Natural killer cell treated with Interleukin-12 subunit alpha and Interleukin-12 subunit beta and Interleukin-15 and Interleukin-18, amount 100 ng/mL, for 72 hours (primary cell): ENCODE measurements at regions not wholly inside any gene's neighbourhood (a gene's known extent, or its start where the extent isn't known, plus 50 kb on each side); places are given as distances from the start of the nearest gene placed in this dataset.
A peak's percentile ranks its signal among the peaks of the same experiment; 100 is the strongest.

Source experiments
- ATAC-seq, 2 donors: fragments of 150-1000 bp; cut with Tn5 transposase in 1 of 2; sonication (Bioruptor Pico), chemical (Tn5 transposase) in 1 of 2; 2 replicates each; pipeline ENCODE4 v1.10.0; 2021
- DNase-seq: peaks from one replicate; pipeline ENCODE4 v3.0.0; 2022; ENCODE audit warnings: low spot score
- H3K27ac Mint-ChIP-seq, 2 donors: 1 replicate in 1 of 2; 2 replicates in 1 of 2; pipeline ENCODE4 v1.8.0; 2022; ENCODE audit warnings: mixed read lengths in 2 of 2, mild to moderate bottlenecking in 1 of 2, moderate library complexity in 1 of 2
- H3K27me3 Mint-ChIP-seq, 2 donors: 1 replicate in 1 of 2; 2 replicates in 1 of 2; pipeline ENCODE4 v1.8.0; 2022; ENCODE audit warnings: mixed read lengths in 2 of 2
- H3K36me3 Mint-ChIP-seq: one replicate; pipeline ENCODE4 v1.8.0; 2022; ENCODE audit warnings: mixed read lengths
- H3K4me1 Mint-ChIP-seq, 2 donors: 1 replicate in 1 of 2; 2 replicates in 1 of 2; pipeline ENCODE4 v1.8.0; 2022; ENCODE audit warnings: low read depth in 2 of 2, mixed read lengths in 2 of 2, mild to moderate bottlenecking in 1 of 2
- H3K4me3 Mint-ChIP-seq: one replicate; pipeline ENCODE4 v1.8.0; 2022; ENCODE audit warnings: mixed read lengths
- H3K9me3 Mint-ChIP-seq: 2 replicates; pipeline ENCODE4 v1.8.0; 2022; ENCODE audit warnings: mixed read lengths

DNA sequence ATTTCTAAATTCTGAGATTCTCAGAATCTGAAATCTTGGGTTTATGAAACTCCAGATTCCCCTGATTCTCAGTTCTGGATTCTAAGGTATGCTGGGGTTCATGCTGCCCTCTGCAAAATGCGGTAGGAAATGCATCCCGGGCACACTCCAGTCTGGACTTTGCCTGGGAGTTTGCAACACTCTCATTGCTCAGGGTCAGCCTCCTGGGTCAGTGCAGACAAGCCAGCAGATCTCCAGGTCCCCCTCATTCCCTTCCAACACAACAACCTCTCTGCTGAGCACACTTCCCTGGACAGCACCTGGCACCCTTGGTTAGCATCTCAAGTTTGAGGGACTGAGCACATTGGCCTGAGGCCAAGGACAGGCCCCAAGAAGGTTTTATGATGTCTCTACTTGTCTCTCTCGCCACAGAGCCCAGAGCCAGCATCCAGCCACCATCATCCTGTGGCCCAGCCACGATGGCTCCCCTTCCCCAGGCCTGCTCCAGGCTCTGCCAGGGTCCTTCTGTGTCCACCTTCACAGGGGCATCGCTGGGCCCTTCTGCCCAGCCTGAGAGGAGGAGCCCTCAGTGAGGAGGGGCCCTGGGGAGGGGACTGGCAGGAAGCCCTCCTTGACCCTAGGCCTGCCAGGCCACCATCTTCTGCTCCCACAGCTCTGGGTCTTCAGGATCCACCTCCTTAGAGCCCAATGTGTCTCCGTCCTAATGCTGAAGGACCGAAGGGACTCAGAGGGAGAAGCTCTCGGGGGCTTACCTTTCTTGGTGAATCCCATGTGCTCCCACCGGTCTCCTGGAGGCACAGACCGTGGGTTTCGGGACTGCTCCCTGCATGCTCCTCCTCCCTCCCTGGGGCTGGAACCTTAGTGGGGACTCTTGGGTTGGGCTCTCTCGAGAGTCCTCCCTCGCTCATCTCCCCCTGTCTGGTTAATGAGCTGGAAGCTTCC, 550.7 kb downstream of the PTPRU start:
- no peaks in the 10 kb centered on the region for H3K9me3 Mint-ChIP-seq
- H3K27me3 Mint-ChIP-seq = peaks cover 12 to 19% of the 10 kb centered on the region in 2 donors
- ATAC-seq (no peak), DNase-seq (no peak)
- H3K27ac Mint-ChIP-seq = peak overlapping the region in 1 of 2 donors; percentile 78
- H3K4me3 Mint-ChIP-seq = no peak overlapping the region
- no peaks in the 10 kb centered on the region for H3K36me3 Mint-ChIP-seq
- peaks cover 0 to 5% of the 10 kb centered on the region in 2 donors for H3K4me1 Mint-ChIP-seq

DNA sequence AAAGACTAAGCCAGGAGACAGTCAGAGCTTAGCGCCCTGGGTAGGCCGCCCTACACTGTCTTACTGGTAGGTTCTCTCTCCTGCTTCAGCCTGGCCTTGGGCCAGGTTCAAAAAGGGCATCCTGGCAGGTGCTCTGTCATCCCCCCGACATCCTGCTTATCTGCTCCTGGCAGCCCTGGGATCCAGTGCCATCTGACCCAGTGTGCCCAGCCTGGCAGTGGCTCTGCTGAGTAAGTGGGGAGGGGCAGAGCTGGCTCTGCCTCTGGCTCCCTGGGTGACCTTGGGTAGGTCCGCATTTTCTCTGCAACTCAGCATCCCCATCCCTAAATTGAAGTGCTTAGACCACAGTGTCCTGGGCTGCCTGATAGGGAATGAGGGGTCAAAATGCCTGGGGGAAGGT, 549.9 kb downstream of the PTPRU start:
- Mint-ChIP-seq H3K27ac (no peak overlapping the region), H3K4me1 (peaks cover 0 to 5% of the 10 kb centered on the region in 2 donors), H3K36me3 (no peaks in the 10 kb centered on the region), H3K27me3 (peaks cover 17 to 19% of the 10 kb centered on the region in 2 donors), H3K4me3 (no peak overlapping the region), H3K9me3 (no peaks in the 10 kb centered on the region)
- DNase-seq = no peak
- no peak for ATAC-seq

DNA sequence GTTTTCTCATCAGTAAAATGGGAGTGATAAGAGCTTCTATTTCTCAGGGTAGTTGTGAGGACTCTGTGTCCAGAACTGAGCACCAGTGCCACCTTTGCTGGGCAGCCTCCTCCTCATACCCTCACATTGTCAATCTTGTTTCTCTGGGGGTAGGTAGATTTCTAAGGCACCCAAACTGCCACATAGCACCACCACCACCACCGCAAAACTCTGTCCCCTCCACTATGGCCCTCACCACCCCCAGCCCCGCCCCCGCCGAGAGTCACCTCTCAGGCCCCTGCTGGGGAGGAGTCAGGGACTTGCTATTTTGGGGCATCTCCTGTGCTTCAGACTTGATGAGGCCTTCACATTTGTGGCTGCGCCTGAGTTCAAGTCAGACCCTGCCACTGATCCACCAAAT, 549.2 kb downstream of the PTPRU start:
- Mint-ChIP-seq H3K4me3 (no peak overlapping the region), H3K36me3 (no peaks in the 10 kb centered on the region), H3K27ac (peak overlapping the region in 1 of 2 donors; percentile 73), H3K27me3 (peaks cover 19% of the 10 kb centered on the region in 2 donors), H3K4me1 (peaks cover 0 to 5% of the 10 kb centered on the region in 2 donors), H3K9me3 (no peaks in the 10 kb centered on the region)
- DNase-seq = no peak
- ATAC-seq = no peak

DNA sequence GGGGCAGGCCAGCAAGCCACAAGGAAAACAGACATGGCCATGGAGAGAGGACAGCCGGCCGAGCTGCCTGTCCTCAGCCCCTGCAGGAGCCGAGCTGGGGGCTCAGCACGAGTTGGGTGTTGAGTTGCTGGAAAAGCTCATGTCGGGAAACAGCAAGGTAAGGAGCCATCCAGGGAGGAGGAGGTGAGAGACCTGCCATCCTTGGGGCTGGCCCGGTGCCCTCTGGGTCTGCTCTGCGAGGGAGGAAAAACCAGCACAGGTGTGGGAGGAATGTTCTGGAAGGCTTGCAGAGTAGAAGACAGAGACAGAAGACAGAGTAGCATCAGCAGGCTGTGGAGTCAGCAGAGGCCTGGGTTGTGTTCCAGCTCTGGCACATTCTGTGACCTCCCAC, 548.8 kb downstream of the PTPRU start:
- H3K27ac Mint-ChIP-seq = peak overlapping the region in 1 of 2 donors; percentile 73
- H3K4me1 Mint-ChIP-seq = peaks cover 0 to 5% of the 10 kb centered on the region in 2 donors
- H3K36me3 Mint-ChIP-seq = no peaks in the 10 kb centered on the region
- H3K27me3 Mint-ChIP-seq = peaks cover 16 to 17% of the 10 kb centered on the region in 2 donors
- DNase-seq (no peak), ATAC-seq (no peak)
- no peaks in the 10 kb centered on the region for H3K9me3 Mint-ChIP-seq
- H3K4me3 Mint-ChIP-seq = no peak overlapping the region

DNA sequence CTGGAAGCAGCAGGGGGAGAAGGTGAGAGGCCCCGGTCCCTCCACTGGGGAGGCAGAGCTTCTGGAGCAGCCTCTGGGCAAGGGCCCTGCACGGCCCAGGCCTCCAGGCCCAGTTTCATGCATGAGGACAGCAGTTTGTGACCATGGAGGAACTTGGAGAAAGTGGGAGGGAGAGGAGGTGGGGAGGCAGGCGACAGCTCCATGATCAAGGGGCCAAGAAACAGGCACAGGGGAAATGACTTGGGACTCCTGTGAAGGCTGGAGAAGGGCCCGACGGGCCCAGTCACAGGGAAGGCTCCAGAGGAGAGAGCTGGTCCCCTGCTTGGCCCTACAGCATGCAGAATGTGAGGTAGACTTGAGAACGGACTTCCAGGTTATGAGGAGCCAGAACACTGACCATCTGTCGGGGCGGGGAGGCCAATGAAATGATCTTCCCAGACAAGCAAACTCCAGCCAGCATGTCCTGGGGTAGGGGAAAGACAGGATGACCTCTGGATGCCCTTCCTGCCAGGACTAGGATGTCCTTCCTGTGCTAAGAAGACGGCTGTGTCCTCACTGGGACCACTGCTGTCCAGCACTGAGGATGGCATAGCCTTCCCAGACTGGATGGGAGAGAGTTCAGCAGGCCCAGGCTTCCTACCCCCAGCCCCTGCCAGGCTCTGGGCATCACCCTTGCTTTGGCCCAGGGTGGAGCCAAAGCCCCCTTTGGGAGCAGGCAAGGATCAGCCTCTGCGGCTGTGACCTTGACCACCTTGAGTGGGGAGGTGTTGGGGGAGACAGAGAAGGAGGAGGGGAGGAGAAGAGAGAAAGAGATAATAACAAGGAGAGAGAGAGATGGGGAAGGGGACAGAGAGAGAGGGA, 548.2 kb downstream of the PTPRU start:
- Mint-ChIP-seq H3K36me3 (peaks cover under 1% of the 10 kb centered on the region), H3K4me3 (no peak overlapping the region), H3K27ac (peak overlapping the region in 1 of 2 donors; percentile 73), H3K27me3 (peaks cover 14 to 15% of the 10 kb centered on the region in 2 donors), H3K4me1 (peaks cover under 1 to 5% of the 10 kb centered on the region in 2 donors), H3K9me3 (no peaks in the 10 kb centered on the region)
- ATAC-seq = peak in 1 of 2 donors; percentile 4
- DNase-seq = no peak

DNA sequence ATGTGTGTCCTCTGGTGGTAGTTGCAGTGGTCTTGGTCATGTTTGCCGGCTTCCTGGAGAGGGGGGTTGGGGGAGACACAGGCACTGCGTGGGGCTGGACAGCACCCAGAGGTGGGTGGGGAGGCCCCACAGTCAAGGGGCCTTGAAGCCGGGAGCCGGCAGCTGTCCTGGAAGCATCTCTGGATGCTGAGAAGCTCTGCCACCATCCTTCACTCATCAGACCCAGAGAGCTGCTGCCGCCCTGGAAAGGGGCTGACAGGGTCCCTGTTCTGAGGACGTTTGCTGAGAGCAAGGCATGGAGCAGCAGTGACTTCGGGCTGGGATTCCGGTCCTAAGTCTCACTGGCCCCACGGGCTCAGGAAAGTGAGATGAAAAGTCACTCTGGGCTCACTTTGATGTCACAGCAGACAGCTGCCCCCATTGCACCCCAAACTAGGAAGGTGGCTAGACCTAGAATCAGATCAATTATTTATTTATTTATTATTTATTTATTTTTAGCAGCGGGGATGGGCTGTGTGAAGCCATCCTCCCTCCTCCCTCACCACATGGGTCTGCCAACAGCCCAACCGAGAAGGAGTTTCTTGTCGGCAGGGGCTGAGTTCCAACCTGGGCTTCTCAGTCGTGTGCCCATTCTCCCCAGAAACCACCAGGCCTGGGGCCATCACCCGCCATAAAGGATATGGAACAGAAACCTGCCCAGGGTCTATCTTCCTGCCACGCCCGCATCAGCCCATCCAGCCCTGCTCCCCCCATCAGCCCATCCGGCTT, 547.4 kb downstream of the PTPRU start:
- Mint-ChIP-seq H3K9me3 (no peaks in the 10 kb centered on the region), H3K4me1 (peaks cover 8% of the 10 kb centered on the region in 2 donors), H3K36me3 (peaks cover 4% of the 10 kb centered on the region), H3K4me3 (no peak overlapping the region), H3K27ac (no peak overlapping the region), H3K27me3 (peaks cover 19 to 23% of the 10 kb centered on the region in 2 donors)
- DNase-seq = no peak
- ATAC-seq = no peak

DNA sequence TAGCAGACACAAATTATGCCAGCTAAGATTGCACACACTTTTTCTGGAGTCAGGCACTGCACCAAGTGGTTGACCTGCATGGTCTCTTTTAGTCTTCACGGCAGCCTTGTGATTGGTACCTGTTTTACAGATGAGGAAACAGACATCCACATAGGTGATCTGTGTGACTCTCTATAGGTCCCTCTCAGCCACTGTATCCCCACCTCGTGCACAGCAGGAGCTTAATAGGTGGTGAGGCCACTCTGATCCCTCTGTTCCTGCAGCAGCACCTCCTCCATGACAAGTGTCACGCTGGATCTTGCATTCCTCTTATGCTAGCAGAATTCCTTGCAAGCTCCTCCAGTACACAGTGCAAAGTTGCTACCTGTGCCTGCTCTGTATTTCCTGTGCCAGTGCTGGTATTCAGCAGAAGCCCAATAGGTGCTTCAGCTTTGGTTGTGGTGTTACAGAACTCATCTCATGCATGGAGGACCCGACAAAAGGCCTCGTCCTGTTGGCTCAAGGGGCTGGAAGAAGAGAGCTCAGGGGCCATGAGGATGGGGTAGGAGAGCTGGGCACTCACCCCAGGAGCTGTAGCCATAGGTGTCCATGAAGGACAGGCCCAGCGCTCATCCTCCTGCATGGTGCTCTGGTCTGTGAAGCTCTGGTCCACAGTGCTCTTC, 546.7 kb downstream of the PTPRU start:
- H3K27ac Mint-ChIP-seq = no peak overlapping the region
- ATAC-seq (no peak), DNase-seq (no peak)
- peaks cover 4% of the 10 kb centered on the region for H3K36me3 Mint-ChIP-seq
- no peak overlapping the region for H3K4me3 Mint-ChIP-seq
- H3K27me3 Mint-ChIP-seq = peaks cover 16 to 30% of the 10 kb centered on the region in 2 donors
- no peaks in the 10 kb centered on the region for H3K9me3 Mint-ChIP-seq
- H3K4me1 Mint-ChIP-seq = peaks cover 10 to 12% of the 10 kb centered on the region in 2 donors

DNA sequence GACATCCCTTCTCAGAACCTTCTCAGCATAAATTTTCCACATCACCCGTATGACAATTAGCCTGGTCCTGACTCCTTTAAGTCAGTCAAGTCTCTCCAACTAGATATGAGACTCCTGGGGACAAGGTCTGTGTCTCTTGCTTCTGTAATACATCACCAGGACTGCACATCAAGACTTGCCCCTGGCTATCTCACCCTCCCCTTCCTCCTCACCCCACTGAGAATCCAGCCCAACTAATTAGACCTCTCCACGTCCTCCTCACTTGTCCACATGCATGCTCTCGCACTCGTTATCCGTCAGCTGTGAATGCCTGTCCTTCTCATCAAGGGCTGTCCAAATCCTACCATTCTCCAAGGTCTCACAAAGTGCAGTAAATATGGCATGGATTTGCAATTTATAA, 542.8 kb downstream of the PTPRU start:
- Mint-ChIP-seq H3K36me3 (peaks cover 16% of the 10 kb centered on the region), H3K4me3 (no peak overlapping the region), H3K27ac (peak overlapping the region; percentile 9 to 25), H3K27me3 (peaks cover 20 to 46% of the 10 kb centered on the region in 2 donors), H3K4me1 (peaks cover 12 to 14% of the 10 kb centered on the region in 2 donors), H3K9me3 (no peaks in the 10 kb centered on the region)
- DNase-seq = no peak
- ATAC-seq = no peak

DNA sequence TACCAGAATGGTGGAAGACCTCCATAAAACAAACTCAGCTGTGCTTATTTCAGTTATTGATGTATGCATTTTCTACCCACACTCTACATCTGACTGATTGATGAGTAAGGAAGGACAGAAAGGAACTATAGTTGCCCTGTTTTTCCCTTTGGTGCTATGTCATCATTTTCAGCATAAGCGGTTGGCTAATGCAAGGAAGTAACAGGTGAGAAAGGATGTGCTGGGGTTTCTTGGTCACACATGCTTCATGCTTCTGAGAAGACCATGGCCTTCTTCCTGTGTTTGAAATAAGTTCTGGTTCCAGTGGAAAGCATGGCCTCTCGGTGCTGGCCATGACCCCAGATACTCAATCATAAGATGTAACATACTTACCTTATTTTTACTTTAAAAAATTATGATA, 541.2 kb downstream of the PTPRU start:
- DNase-seq (no peak), ATAC-seq (peak; percentile 82 to 89)
- Mint-ChIP-seq H3K4me1 (peaks cover 12 to 14% of the 10 kb centered on the region in 2 donors), H3K27ac (peak overlapping the region; percentile 9 to 25), H3K4me3 (no peak overlapping the region), H3K36me3 (peaks cover 16% of the 10 kb centered on the region), H3K27me3 (peaks cover 22 to 58% of the 10 kb centered on the region in 2 donors), H3K9me3 (no peaks in the 10 kb centered on the region)

DNA sequence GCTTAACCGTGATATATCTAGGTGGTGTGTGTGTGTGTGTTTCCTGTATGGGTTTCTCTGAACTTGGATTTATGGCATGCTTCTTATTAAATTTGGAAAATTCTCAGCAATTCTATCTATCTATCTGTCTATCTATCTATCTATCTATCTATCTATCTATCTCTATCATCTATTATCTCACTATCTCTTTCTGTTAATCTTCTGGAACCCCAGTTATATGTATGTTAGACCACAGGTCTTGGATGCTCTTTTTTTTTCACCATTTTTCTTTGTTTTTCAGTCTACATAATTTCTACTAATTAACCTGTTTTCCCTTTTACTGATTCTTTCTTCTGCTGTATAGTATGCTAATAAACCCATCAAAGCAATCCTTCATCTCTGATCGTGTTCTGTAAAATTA, 538.0 kb downstream of the PTPRU start:
- H3K27me3 Mint-ChIP-seq = peaks cover 25 to 42% of the 10 kb centered on the region in 2 donors
- ATAC-seq (no peak), DNase-seq (no peak)
- H3K4me1 Mint-ChIP-seq = peaks cover 10 to 13% of the 10 kb centered on the region in 2 donors
- peaks cover 14% of the 10 kb centered on the region for H3K36me3 Mint-ChIP-seq
- no peaks in the 10 kb centered on the region for H3K9me3 Mint-ChIP-seq
- no peak overlapping the region for H3K27ac Mint-ChIP-seq
- no peak overlapping the region for H3K4me3 Mint-ChIP-seq

DNA sequence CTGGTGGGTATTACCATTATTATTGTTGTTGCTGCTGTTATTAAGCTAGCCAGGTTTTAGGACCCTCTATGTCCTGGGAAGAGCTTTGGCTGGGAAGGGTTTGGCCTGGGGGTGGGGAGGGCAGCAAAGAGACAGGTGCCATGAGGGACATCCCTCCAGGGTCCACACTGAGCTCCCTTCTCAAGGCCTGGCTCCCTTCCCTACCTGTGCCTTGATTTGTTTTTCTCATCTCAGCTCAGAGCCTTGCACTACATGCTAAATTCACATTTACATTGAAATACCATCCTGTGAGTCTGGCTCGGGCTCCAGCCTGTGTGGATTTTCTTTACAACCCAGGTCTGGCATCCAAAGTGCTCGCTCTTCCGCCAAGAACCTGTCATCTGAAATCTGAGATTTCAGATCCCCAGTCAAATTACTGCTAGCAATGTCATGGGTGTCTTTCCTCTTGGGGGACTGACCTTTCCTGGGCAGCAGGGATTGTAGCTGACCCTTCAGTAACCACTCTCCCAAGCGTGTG, 536.3 kb downstream of the PTPRU start:
- ATAC-seq (no peak), DNase-seq (no peak)
- peaks cover 0 to 4% of the 10 kb centered on the region in 2 donors for H3K4me1 Mint-ChIP-seq
- no peak overlapping the region for H3K4me3 Mint-ChIP-seq
- H3K27ac Mint-ChIP-seq = peak overlapping the region in 1 of 2 donors; percentile 32
- no peaks in the 10 kb centered on the region for H3K9me3 Mint-ChIP-seq
- H3K36me3 Mint-ChIP-seq = peaks cover 12% of the 10 kb centered on the region
- H3K27me3 Mint-ChIP-seq = peaks cover 29 to 35% of the 10 kb centered on the region in 2 donors

DNA sequence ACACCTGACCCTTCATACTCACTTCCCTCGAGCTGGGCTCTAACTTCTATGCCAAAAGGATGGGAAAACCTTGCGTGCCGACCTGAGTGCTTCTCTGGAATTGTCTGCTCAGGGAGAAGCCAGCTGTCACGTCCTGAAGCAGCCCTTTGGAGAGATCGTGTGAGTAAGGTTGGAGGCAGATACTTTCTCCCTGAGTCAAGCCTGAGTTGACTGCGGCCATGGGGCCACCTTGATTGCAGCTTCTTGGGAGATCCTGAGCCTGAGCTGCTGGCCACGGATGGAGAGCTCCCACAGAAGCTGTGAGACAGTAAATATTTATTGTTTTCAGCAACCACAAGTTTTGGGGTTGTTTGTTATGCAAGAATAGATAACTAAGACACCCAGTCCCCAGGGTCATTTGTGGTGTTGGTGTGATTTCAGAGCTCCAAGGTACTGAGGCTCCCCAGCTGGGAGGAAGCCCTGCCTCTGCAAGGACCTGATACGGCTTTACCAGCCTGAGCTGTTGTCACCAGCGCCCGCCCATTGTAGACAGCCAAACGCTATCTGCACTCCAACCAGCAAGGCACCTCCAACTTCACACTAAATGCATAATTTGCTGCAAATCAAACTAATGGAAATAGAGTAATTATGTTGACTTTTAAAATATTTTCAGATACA, 531.6 kb downstream of the PTPRU start:
- Mint-ChIP-seq H3K9me3 (no peaks in the 10 kb centered on the region), H3K27ac (no peak overlapping the region), H3K4me1 (no peaks in the 10 kb centered on the region), H3K27me3 (peaks cover 29 to 41% of the 10 kb centered on the region in 2 donors), H3K4me3 (no peak overlapping the region), H3K36me3 (no peaks in the 10 kb centered on the region)
- no peak for ATAC-seq
- DNase-seq = no peak
